Erythroblast (primary cell): ENCODE measurements at regions not wholly inside any gene's neighbourhood (a gene's known extent, or its start where the extent isn't known, plus 50 kb on each side); places are given as distances from the start of the nearest gene placed in this dataset.

Source experiments
- DNase-seq, 2 experiments: peaks; one replicate each; lab custom pipeline; 2025; lab: John Stamatoyannopoulos, UW
- GATA1 ChIP-seq: IDR thresholded peaks from 2 replicates; pipeline ENCODE4 v1.6.1; 2011; ENCODE audit warnings: low read depth, mild to moderate bottlenecking, control low read depth, low read length, moderate library complexity
- POLR2A ChIP-seq: IDR thresholded peaks from 2 replicates; pipeline ENCODE4 v1.6.1; 2011; ENCODE audit warnings: mild to moderate bottlenecking, low read length

GRCh38 chr4:74658116-74658515, 136.2 kb downstream of the BTC start:
- TF ChIP-seq GATA1 (no peak), POLR2A (no peak)
- no peak for DNase-seq

- TF ChIP-seq GATA1, result no peak
- TF ChIP-seq POLR2A, result no peak
- DNase-seq, result peak in 1 of 2 experiments; percentile 56
Measured at GRCh38 chr4:74659576-74660411, 134.5 kb downstream of the BTC start.

GRCh38 chr4:74660866-74661265, 133.5 kb downstream of the BTC start:
- no peak for DNase-seq
- TF ChIP-seq POLR2A (no peak), GATA1 (no peak)

GRCh38 chr4:74661427-74662201, 132.7 kb downstream of the BTC start:
- no peak for DNase-seq
- no peak for TF ChIP-seq POLR2A
- TF ChIP-seq GATA1, result no peak

- no peak for DNase-seq
- TF ChIP-seq POLR2A, result no peak
- TF ChIP-seq GATA1, result no peak
Measured at GRCh38 chr4:74663631-74664030, 130.7 kb downstream of the BTC start.

- TF ChIP-seq POLR2A (no peak), GATA1 (no peak)
- DNase-seq, result no peak
Measured at GRCh38 chr4:74665346-74665745, 129.0 kb downstream of the BTC start.

GRCh38 chr4:74665876-74666275, 128.4 kb downstream of the BTC start:
- TF ChIP-seq POLR2A (no peak), GATA1 (no peak)

GRCh38 chr4:74667438-74667837, 126.9 kb downstream of the BTC start:
- DNase-seq, result no peak
- TF ChIP-seq GATA1 (no peak), POLR2A (no peak)

More at GRCh38 chr4:74665876-74666275, 128.4 kb downstream of the BTC start:
- no peak for DNase-seq

- TF ChIP-seq GATA1 (no peak), POLR2A (no peak)
- DNase-seq, result no peak
Measured at GRCh38 chr4:74667944-74668343, 126.4 kb downstream of the BTC start.

- no peak for DNase-seq
- no peak for TF ChIP-seq POLR2A
- TF ChIP-seq GATA1, result no peak
Measured at GRCh38 chr4:74669702-74670101, 124.6 kb downstream of the BTC start.

- no peak for TF ChIP-seq GATA1
- no peak for TF ChIP-seq POLR2A
- no peak for DNase-seq
Measured at GRCh38 chr4:74670583-74670982, 123.7 kb downstream of the BTC start.

- no peak for TF ChIP-seq POLR2A
- no peak for TF ChIP-seq GATA1
Measured at GRCh38 chr4:74671080-74671698, 123.1 kb downstream of the BTC start.

GRCh38 chr4:74674750-74675149, 119.6 kb downstream of the BTC start:
- no peak for TF ChIP-seq POLR2A
- no peak for TF ChIP-seq GATA1
- DNase-seq, result no peak

More at GRCh38 chr4:74671080-74671698, 123.1 kb downstream of the BTC start:
- DNase-seq, result peak; percentile 53 to 71
